Skeletal muscle tissue (tissue), 3 donors: ENCODE measurements at regions not wholly inside any gene's neighbourhood (a gene's known extent, or its start where the extent isn't known, plus 50 kb on each side); places are given as distances from the start of the nearest gene placed in this dataset.

Experiments used
- H3K27ac ChIP-seq: one replicate; pipeline ENCODE4 v1.7.0; 2013; ENCODE audit warnings: mild to moderate bottlenecking, low read depth, low read length, inconsistent platforms
- H3K27me3 ChIP-seq, 3 donors: one replicate each; pipeline ENCODE4 v1.7.0; 2013; ENCODE audit warnings: low read length in 3 of 3; ENCODE audit not compliant: control insufficient read depth in 3 of 3, insufficient read depth in 3 of 3
- H3K36me3 ChIP-seq, 3 donors: one replicate each; pipeline ENCODE4 v1.7.0; 2013; ENCODE audit warnings: low read length in 3 of 3; ENCODE audit not compliant: control insufficient read depth in 3 of 3, insufficient read depth in 3 of 3
- H3K4me1 ChIP-seq, 3 donors: one replicate each; pipeline ENCODE4 v1.7.0; 2013; ENCODE audit warnings: low read length in 3 of 3, mild to moderate bottlenecking in 3 of 3; ENCODE audit not compliant: control insufficient read depth in 3 of 3, insufficient read depth in 3 of 3
- H3K4me3 ChIP-seq, 3 donors: one replicate each; pipeline ENCODE4 v1.7.0; 2013; ENCODE audit warnings: low read length in 3 of 3
- H3K9ac ChIP-seq, 3 donors: one replicate each; pipeline ENCODE4 v1.7.0; 2013; ENCODE audit warnings: low read length in 3 of 3, mild to moderate bottlenecking in 3 of 3, moderate library complexity in 2 of 3, low read depth in 1 of 3
- H3K9me3 ChIP-seq, 3 donors: one replicate each; pipeline ENCODE4 v1.7.0; 2013; ENCODE audit warnings: low read length in 3 of 3; ENCODE audit not compliant: control insufficient read depth in 3 of 3
- donor health status: Osteomylitis.

DNA sequence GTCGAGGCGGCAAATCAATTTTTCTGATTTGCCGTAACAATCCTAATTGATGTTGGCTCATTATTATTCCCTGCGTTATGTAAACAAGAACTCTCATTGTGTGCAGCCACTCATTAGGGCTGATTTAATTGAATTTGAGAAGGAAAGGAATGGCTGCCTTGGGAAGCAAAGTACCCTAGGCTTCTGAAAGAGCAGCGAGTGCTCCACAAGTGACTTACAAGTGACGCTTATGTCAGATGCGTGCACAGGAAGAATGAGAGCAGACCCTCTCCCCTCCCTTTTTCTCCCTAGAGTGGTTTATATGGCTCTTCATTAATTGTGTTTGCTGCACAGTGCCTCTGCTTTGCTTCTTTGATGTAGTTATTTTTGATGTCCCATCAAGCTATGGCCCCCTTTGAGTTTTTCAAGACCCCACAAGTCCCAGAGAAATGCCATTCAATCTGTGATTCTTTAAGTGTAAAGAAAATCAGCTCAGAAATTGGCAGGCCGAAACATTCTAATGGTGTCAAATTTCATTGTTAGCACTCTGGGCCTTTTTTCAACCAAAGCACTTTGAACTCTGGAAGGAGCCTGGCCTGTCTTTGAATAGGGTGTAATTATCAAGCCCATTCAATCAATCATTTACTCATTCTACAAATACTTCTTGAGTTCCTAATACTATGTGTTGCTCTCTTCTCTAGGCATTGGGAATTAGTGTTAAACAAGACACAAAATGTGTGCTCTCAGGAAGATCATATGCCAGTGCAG lies 86.8 kb upstream of the VAV3 start:
- Histone ChIP-seq H3K4me1 (peaks cover 9 to 22% (median 22%) of the 10 kb centered on the region in 3 donors), H3K4me3 (peak overlapping the region in 1 of 3 donors; percentile 25), H3K9ac (no peak overlapping the region), H3K27ac (no peak overlapping the region), H3K27me3 (peaks cover 0 to 2% (median 0%) of the 10 kb centered on the region in 3 donors), H3K36me3 (no peaks in the 10 kb centered on the region), H3K9me3 (peaks cover 0 to 2% (median 0%) of the 10 kb centered on the region in 3 donors)

DNA sequence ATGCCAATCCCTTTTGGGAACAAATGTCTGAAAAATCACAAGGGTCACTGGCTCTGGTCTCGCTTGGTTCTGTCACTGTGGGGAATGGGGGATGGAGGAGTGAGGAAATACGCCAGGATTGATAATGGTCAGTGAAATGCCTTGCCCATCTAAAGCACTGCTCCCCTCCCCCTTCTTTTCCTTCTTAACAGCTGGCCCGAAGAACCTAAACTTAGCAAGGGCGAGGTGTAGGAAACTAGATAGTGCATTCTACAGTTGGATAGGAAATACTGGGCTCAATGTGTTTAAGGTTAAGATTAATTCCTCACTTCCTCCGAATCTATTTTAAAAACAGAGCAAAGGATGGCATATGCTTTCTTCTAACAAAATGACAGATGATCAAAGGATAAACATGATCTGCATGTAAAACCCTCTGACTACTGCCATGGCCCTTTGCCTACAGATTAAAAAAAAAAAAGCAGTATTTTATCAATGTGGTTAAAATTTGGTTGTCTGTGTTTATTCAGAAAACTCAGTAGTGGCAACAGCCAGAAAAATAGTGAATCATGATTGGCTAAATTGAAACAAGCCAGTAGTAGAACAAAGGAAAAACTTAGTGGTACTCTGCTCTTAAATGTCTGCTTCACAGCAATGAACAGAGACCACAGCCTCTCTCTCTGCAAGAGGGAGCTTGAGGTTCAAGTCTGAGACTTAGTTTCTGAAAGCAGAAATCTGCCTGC lies 86.1 kb upstream of the VAV3 start:
- peaks cover 0 to 2% (median 0%) of the 10 kb centered on the region in 3 donors for H3K27me3 ChIP-seq
- H3K27ac ChIP-seq, result no peak overlapping the region
- no peaks in the 10 kb centered on the region for H3K36me3 ChIP-seq
- H3K9ac ChIP-seq, result no peak overlapping the region
- peak overlapping the region in 2 of 3 donors; percentile 23 to 25 for H3K4me3 ChIP-seq
- H3K9me3 ChIP-seq, result peaks cover 0 to 2% (median 0%) of the 10 kb centered on the region in 3 donors
- peaks cover 9 to 22% (median 22%) of the 10 kb centered on the region in 3 donors for H3K4me1 ChIP-seq

DNA sequence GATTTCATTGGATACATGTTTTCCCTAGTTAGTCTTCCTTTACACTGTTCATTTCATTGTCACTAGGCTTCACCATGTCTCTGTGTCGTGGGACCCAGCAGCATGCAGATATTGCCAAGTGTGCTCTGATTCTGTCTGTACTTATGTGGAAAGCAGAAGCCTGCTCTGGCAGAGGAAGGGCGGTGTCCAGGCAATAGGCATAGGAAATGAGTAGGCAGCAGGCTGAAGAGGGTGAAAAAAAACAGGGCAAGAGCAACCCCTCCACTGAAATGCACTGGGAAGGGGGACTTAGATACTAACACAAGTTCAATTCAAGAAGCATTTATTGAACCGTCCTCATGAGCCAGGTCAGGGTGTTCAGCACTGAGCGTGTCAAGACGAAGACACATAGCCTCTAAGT lies 85.2 kb upstream of the VAV3 start:
- Histone ChIP-seq H3K4me3 (no peak overlapping the region), H3K9me3 (peaks cover 0 to 2% (median 0%) of the 10 kb centered on the region in 3 donors), H3K9ac (no peak overlapping the region), H3K4me1 (peaks cover 9 to 22% (median 22%) of the 10 kb centered on the region in 3 donors), H3K27ac (no peak overlapping the region), H3K27me3 (peaks cover 0 to 2% (median 0%) of the 10 kb centered on the region in 3 donors), H3K36me3 (no peaks in the 10 kb centered on the region)

DNA sequence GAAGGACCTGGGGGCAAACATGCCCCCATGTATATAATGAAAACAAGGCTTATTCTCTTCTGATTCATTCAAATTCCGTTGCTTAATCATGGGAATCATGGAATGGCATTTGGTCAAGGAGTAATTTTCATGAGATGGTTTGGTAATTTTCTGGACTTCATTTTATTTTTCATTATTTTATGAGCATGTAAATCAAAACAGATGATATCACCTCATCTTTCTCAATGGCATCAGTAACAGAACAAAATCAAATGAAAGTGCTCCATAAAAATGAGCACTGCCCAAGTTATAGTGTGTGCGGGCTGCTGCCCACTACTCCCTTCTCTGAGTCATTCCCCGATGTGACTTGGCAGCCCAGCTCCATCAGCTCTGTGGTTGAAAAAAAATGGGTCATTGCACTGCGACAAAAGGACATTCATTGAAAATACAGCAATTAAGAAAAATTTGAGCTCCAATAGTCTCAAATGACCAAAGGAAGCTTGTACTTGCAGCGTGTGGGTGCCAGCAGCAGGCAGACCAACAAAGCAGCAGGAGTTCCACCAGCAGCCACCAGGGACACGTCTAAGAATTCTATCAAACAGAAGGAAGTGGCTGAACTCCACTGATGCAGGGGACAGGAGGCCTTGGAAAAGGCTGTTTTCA lies 84.3 kb upstream of the VAV3 start:
- Histone ChIP-seq H3K9me3 (peaks cover 0 to 2% (median 0%) of the 10 kb centered on the region in 3 donors), H3K27ac (no peak overlapping the region), H3K4me1 (peaks cover 9 to 22% (median 22%) of the 10 kb centered on the region in 3 donors), H3K36me3 (no peaks in the 10 kb centered on the region), H3K27me3 (peaks cover 0 to 2% (median 0%) of the 10 kb centered on the region in 3 donors), H3K4me3 (no peak overlapping the region), H3K9ac (no peak overlapping the region)

DNA sequence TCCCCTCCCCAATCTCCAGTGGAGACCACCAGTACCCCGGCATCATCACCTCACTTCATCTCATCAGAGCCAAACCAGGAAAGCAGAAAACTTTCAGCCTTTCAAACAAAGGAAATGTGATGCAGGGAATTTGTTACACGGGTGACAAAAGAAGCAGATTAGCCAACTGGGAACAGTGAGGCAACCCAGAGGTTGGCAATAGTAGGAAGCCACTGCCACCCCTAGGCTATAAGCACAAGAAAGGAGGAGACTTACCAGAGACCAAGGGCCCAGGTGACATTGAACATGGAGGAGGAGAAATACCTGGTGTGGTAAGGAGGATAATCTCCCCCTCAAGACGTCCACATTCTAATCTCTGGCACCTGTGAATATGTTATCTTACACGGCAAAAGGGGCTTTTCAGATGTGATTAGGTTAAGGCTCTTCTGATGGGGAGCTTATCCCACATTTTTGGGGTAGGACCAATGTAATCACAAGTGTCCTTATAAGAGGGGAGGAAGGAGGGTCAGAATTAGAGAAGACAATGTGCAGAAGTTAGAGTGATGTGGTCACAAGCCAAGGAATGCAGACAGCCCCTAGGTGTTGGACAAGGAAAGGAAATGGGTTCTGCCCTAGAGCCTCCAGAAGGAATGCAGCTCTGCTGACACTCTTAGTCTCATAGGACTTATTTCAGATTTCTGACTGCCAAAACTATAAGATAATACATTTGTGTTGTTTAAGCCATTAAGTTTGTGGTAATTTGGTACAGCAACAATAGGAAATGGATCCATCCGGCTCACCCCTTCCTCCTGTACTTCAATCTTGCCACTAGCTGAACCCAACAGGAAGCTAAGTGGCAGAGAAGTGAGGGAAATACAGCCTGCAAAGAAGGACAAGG lies 83.6 kb upstream of the VAV3 start:
- Histone ChIP-seq H3K27me3 (peaks cover 0 to 2% (median 0%) of the 10 kb centered on the region in 3 donors), H3K9ac (no peak overlapping the region), H3K4me3 (no peak overlapping the region), H3K36me3 (no peaks in the 10 kb centered on the region), H3K9me3 (peaks cover 0 to 2% (median 0%) of the 10 kb centered on the region in 3 donors), H3K4me1 (peaks cover 9 to 22% (median 21%) of the 10 kb centered on the region in 3 donors), H3K27ac (no peak overlapping the region)

DNA sequence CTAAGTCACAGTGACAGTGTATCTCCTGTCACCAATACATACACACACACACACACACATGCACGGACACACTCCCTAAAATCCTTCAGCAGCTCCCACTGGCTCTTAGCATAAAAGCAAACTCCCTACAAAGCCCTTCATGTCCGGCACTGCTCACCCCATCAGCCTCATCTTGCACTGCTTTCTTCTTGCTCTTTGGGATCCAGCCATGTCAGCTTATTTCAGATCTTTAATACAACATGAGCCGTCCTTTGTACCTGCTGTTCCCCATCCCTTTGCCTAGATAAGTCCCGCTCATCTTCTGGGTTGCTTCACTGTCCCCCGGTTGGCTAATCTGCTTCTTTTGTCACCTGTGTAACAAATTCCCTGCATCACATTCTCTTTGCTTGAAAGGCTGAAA lies 82.1 kb upstream of the VAV3 start:
- H3K4me3 ChIP-seq, result no peak overlapping the region
- peaks cover 0 to 2% (median 0%) of the 10 kb centered on the region in 3 donors for H3K9me3 ChIP-seq
- no peak overlapping the region for H3K9ac ChIP-seq
- H3K27ac ChIP-seq, result no peak overlapping the region
- peaks cover 0 to 2% (median 0%) of the 10 kb centered on the region in 3 donors for H3K27me3 ChIP-seq
- no peaks in the 10 kb centered on the region for H3K36me3 ChIP-seq
- H3K4me1 ChIP-seq, result peaks cover 9 to 22% (median 16%) of the 10 kb centered on the region in 3 donors

DNA sequence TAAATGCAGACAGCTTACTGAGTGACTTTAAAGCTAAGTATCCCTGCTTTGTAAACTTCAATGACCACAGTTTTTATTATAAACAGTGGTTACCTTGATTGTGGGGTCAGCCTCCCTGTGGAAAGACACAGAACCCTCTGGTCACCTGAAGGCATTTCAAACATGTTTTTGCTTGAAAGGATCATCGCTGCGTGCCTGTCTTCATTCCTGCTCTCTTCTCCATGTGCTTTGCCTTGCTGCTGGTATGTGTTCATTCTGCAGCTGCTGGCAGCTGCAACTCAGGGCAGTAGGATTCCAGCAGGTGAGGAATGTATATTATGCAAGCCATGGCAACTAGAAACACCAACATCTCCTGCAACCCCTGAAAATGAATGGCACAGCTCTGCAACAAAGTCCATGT lies 81.0 kb upstream of the VAV3 start:
- Histone ChIP-seq H3K27ac (no peak overlapping the region), H3K9ac (no peak overlapping the region), H3K4me1 (peaks cover 9 to 13% (median 10%) of the 10 kb centered on the region in 3 donors), H3K27me3 (peaks cover 0 to 2% (median 0%) of the 10 kb centered on the region in 3 donors), H3K4me3 (no peak overlapping the region), H3K9me3 (peaks cover 0 to 2% (median 0%) of the 10 kb centered on the region in 3 donors), H3K36me3 (no peaks in the 10 kb centered on the region)

DNA sequence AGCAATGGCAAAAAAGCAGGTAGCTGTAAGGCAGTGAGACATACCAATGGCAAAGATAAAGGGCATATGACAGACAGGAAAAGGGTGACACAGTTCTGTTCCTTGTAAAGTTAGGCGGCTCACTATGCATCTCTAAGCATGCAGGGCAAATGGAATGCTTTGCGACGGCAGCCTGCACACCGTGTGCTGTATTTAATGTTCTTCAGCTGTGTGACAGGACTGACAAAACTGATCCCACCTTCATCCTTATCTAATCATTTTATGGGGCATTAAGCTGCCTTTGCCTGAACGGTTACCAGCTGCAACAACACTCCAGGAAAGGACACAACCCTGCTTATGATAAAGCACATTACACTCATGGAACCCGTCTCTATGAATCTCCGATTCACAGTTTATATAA lies 80.5 kb upstream of the VAV3 start:
- Histone ChIP-seq H3K27me3 (peaks cover 0 to 2% (median 0%) of the 10 kb centered on the region in 3 donors), H3K4me1 (peaks cover 4 to 8% (median 5%) of the 10 kb centered on the region in 3 donors), H3K9me3 (peaks cover 0 to 2% (median 0%) of the 10 kb centered on the region in 3 donors), H3K36me3 (no peaks in the 10 kb centered on the region), H3K4me3 (no peak overlapping the region), H3K9ac (no peak overlapping the region), H3K27ac (no peak overlapping the region)

DNA sequence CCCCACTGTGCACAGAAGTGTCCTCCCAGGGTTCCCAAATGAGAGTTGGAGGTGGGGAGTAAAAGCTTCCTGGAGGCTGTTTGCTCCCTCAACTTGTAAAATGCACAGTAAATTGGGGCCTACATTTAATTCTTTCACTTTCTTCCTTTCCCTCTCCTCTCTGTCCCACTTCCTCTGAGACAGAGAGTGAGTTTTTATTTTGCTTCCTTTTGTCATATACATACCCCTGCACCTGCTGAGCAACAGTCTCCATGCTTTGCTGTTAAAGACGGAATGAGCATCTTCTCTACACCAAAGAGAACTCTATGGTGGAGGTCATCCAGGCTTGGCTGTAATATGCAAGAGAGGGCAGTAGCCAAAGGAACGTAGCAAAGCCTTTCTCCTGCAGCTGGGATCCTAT lies 79.3 kb upstream of the VAV3 start:
- Histone ChIP-seq H3K27ac (no peak overlapping the region), H3K36me3 (no peaks in the 10 kb centered on the region), H3K4me1 (no peaks in the 10 kb centered on the region), H3K4me3 (no peak overlapping the region), H3K9me3 (peaks cover 0 to 2% (median 0%) of the 10 kb centered on the region in 3 donors), H3K27me3 (no peaks in the 10 kb centered on the region), H3K9ac (no peak overlapping the region)
